ENCODE measurements at regions not wholly inside any gene's neighbourhood (a gene's known extent, or its start where the extent isn't known, plus 50 kb on each side); places are given as distances from the start of the nearest gene placed in this dataset.

- ChIA-PET POLR2A (no interaction called here), CTCF (no interaction called here)
- Histone ChIP-seq H3K4me1 (ENCODE audit: control insufficient read depth, insufficient read depth, low read length) (no peaks in the 10 kb centered on the region), H3K36me3 (ENCODE audit: control insufficient read depth, insufficient read depth, low read length) (no peaks in the 10 kb centered on the region), H3K4me3 (ENCODE audit: low read depth in 2 of 2, low read length in 2 of 2) (no peak overlapping the region), H3K27me3 (ENCODE audit: control insufficient read depth, insufficient read depth, low read length) (no peaks in the 10 kb centered on the region), H3K27ac (ENCODE audit: low read length) (no peak overlapping the region), H3K9me3 (ENCODE audit: control insufficient read depth, insufficient read depth, low read depth, low read length) (no peaks in the 10 kb centered on the region)
- no TSS peak for BruUV-seq (replicated peaks)
- DNase-seq (ENCODE audit: low read depth, low spot score): no peak
- no peak for ATAC-seq
- in situ Hi-C loops (cut with HindIII; ENCODE audit: low pct_unique_long_range_greater_than_20kb, low sequenced_read_pairs): no loop called here
- no peak for TF ChIP-seq REST (IDR thresholded peaks at IDR 0.05; ENCODE audit: insufficient read depth in 1 of 2, low read depth in 2 of 2, low read length in 1 of 2)
- no peak for TF ChIP-seq CTCF (IDR thresholded peaks at IDR 0.05)
- no peak for TF ChIP-seq TCF7L2 (IDR thresholded peaks at IDR 0.05; ENCODE audit: low read depth, low read length)
- no peak for TF ChIP-seq SIN3A (IDR thresholded peaks at IDR 0.05; ENCODE audit: borderline replicate concordance, insufficient read depth, low read depth, low read length)
- no peak for TF ChIP-seq POLR2AphosphoS5 (IDR thresholded peaks at IDR 0.05; ENCODE audit: low read depth, low read length)
- intact Hi-C loops (cut with micrococcal nuclease; ENCODE audit: unreplicated experiment): no loop called here
Measured at GRCh38 chr2:147440734-147441133, 404.1 kb upstream of the ACVR2A start.

- in situ Hi-C loops (cut with HindIII; ENCODE audit: low pct_unique_long_range_greater_than_20kb, low sequenced_read_pairs) (no loop called here), intact Hi-C loops (cut with micrococcal nuclease; ENCODE audit: unreplicated experiment) (no loop called here)
- no peak overlapping the region for H3K27ac ChIP-seq (ENCODE audit: low read length)
- no peaks in the 10 kb centered on the region for H3K4me1 ChIP-seq (ENCODE audit: control insufficient read depth, insufficient read depth, low read length)
- no peaks in the 10 kb centered on the region for H3K36me3 ChIP-seq (ENCODE audit: control insufficient read depth, insufficient read depth, low read length)
- ChIA-PET CTCF (no interaction called here), POLR2A (no interaction called here)
- ATAC-seq: no peak
- no peak for DNase-seq (ENCODE audit: low read depth, low spot score)
- H3K4me3 ChIP-seq (ENCODE audit: low read depth in 2 of 2, low read length in 2 of 2): no peak overlapping the region
- no peaks in the 10 kb centered on the region for H3K27me3 ChIP-seq (ENCODE audit: control insufficient read depth, insufficient read depth, low read length)
- no peaks in the 10 kb centered on the region for H3K9me3 ChIP-seq (ENCODE audit: control insufficient read depth, insufficient read depth, low read depth, low read length)
- TF ChIP-seq POLR2AphosphoS5 (IDR thresholded peaks at IDR 0.05; ENCODE audit: low read depth, low read length) (no peak), CTCF (IDR thresholded peaks at IDR 0.05) (no peak), REST (IDR thresholded peaks at IDR 0.05; ENCODE audit: insufficient read depth in 1 of 2, low read depth in 2 of 2, low read length in 1 of 2) (no peak), TCF7L2 (IDR thresholded peaks at IDR 0.05; ENCODE audit: low read depth, low read length) (no peak), SIN3A (IDR thresholded peaks at IDR 0.05; ENCODE audit: borderline replicate concordance, insufficient read depth, low read depth, low read length) (no peak)
- no TSS peak for BruUV-seq (replicated peaks)
Measured at GRCh38 chr2:147439986-147440385, 404.8 kb upstream of the ACVR2A start.
